NCI-H2107 (cell line): ENCODE measurements at regions not wholly inside any gene's neighbourhood (a gene's known extent, or its start where the extent isn't known, plus 50 kb on each side); places are given as distances from the start of the nearest gene placed in this dataset.
A peak's percentile ranks its signal among the peaks of the same experiment; 100 is the strongest.

Experiments used
- DNase-seq: peaks from one replicate; lab custom pipeline; 2025; lab: John Stamatoyannopoulos, UW

DNA sequence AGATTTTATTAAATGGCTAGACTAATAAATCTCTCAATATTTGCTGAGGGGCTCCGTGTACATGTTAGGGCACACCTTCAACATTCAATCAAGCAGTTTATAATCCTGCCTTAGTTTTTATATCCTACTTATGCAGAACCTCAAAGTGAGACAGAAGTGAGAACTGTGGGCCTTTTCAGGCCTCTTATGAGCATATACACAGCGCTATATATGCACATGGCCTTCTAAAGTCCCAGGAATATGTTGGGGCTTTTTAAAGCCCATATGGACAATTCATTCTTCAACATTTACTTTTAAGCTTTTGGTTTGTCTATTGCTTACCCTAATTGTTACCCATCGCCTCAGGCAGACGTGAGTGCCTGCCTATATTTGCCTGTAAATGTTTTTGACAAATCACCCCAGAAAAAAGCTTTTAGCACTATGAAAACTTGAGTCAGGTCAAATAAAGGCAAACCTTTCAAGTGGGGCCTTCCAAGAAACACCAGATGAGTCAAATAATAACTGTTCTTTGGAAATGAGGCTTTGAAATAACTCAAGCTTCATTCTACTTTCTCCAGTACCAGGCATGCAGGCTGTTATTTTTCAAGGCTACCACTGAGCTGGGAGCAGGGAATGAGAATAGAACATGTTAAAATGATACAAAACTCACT lies 58.2 kb downstream of the ESM1 start:
- DNase-seq: no peak

GRCh38 chr5:54924487-54924886 lies 60.9 kb downstream of the ESM1 start:
- no peak for DNase-seq

DNA sequence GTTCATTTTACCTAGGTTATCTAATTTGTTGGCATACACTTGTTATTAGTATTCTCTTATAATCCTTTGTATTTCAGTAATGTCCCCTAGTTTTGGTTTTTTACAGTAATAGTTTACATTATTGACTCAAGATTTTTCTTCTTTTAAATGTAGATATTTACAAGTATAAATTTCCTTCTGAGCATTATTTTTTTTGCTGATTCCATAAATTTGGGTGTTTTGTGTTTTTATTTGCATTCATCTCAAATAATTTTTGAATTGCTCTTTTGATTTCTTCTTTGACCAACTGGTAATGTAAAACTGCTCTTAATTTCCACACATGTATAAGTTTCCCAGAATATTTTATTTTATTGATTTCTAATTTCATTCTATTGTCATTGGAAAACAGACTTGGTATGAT lies 68.1 kb downstream of the ESM1 start:
- DNase-seq: no peak

DNA sequence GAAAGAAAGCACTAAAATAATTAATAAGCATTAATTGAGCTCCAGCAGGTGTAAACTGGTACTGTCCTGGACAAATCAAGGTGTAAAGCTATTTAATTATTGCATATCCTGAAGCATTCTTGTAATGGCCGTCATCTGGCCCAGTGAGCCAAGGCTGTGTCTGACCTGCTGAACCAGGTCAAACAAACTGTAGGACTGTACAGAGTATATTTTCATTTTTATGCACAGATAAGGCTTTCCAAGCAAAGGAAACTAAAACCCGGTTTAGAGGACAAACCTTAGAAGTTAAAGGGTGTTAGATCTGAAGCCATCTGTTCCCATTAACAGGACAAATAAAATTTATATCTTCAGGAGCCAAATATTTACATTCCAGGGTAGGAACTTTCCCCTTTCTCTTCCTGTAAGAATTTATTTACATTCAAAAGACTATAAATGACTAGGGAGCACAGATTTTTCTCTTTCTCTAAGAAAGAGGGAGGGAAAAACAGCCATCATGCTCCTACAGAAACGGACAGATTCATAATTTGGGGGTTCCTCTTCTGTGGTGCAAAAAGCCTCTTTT lies 69.8 kb downstream of the ESM1 start:
- no peak for DNase-seq

GRCh38 chr5:54912021-54912420 lies 73.4 kb downstream of the ESM1 start:
- no peak for DNase-seq

GRCh38 chr5:54909911-54910870 lies 75.2 kb downstream of the ESM1 start:
- DNase-seq: no peak

DNA sequence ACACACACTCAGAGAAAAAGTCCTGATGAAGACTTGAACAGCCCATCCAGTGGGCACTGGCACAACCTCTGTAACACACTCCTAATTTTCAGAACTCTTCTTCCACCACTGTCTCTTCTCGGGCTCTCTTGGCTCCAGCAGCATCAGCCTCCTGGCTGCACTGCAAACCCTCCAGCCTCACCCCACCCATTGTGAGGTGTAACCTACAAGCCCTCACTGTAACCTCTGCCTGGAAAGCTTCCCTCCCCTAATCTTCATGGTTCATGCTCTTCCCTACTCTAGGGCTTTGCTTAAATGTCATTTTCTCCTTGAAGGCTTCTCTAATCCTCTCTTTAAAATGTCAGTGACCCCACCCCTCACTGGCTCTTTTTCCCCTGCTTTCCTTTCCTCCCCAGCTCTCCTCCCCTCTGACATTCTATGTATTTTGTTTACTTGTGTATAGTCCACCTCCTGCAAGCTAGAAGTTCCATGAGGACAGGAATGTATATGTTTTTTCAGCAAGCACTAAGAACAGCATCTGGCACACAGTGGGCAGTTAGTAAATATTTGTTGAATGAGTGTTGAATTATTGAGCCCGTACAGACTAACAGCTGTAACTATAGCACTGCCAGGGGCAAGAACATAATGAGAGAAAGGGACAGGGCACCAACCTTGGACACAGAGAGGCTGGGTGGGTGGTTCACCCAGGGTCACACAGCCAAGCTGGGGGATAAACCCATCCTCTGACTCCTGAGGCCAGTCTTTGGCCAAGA lies 76.4 kb downstream of the ESM1 start:
- DNase-seq: no peak

DNA sequence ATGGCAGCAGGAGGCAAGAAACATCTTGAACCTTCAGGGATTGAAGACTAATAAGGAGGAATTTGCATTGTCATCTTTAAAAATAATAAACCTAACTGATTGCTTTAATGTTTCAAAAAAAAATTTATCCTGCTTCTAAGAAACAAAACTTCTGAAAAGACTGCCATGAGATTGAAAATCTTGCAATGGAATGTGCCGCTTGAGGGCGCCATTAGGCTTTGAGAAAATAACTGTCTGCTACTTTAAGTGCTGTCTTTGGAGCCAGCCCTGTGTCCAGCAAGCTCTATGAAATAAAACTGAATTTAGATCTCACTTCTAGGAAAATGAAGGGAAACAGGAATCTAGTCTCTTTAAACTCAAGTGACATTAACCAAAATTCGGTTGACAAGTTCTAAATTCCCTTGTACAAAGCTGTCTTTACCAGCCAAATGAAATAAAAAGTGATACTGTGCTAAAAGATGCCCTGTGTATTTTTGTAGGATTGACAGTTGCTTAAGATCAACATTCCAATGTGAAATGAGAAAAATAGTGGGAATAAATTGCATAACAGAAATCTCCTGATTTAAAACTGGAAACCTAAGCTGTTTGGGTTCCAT lies 79.4 kb downstream of the ESM1 start:
- peak; percentile 24 for DNase-seq

- no peak for DNase-seq
Observed at GRCh38 chr5:54905246-54905795, 80.1 kb downstream of the ESM1 start.

GRCh38 chr5:54904425-54904824 lies 81.0 kb downstream of the ESM1 start:
- DNase-seq: no peak

DNA sequence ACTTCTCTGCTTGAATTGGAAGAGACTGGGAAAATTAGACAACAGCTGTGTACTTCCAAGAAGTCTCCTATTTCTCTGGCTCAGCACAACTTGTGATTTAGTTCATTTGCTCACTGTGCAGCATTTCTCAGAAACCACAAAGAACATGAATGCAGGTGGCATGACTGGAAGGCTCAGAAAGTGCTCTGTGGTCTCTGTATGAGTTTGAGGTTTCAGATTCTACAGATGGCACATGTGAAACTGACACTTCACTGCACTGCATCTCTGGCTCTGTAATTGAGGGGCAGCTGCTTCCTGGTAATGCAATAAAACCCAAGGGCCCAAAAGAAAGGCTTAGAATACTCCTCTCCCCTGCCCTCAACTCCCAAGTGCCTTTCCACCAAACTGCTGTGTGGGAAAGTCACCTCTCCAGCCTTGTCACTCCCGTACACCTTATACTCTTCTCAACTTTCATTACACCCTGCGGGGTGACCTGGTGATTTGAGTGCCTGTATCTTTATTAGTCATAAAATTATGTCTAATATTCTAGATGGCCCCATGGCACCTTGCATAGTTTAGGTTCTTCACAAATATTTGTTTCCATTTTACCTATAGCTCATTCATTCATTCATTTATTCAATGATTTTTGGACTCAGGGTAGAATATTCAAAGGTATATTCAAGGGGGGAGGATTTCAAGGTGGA lies 82.5 kb downstream of the ESM1 start:
- DNase-seq: peak; percentile 44

DNA sequence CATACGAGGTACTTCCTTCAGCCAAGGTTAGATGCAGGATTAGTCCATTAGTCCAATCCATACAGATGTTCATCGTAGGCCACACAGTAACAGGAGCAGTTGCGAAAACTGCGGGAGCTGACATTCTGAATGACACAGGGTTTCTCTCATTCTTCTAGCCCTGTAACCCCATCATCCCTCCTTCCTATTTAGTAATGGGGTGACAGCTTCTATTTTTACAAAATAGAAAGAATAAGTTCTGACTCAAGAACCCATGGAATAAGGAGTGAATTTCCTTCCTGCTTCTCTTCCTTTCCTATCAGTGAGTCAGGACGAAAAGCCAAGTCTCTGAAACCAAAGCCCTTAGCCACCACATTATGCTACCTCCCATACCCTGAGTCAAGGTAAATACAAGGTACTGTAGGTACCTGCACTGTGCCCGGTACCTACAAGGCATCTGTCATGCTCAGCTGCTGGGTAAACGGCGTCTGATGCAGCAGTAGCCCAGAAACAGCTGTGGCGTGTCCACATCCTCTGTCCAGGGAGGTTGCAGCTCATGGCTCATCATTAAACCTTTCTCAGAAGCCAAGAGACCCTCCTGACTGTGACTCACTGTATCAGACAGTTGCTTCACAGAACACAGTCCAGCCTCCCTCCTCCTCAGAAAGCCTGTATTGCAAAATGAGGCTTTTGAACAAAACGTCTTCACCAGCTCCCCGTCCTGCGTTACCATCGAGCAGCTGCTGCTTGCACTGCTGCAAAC lies 84.2 kb downstream of the ESM1 start:
- DNase-seq: no peak

GRCh38 chr5:54897001-54897400 lies 88.4 kb downstream of the ESM1 start:
- DNase-seq: no peak

GRCh38 chr5:54895816-54896341 lies 89.5 kb downstream of the ESM1 start:
- DNase-seq: no peak

DNA sequence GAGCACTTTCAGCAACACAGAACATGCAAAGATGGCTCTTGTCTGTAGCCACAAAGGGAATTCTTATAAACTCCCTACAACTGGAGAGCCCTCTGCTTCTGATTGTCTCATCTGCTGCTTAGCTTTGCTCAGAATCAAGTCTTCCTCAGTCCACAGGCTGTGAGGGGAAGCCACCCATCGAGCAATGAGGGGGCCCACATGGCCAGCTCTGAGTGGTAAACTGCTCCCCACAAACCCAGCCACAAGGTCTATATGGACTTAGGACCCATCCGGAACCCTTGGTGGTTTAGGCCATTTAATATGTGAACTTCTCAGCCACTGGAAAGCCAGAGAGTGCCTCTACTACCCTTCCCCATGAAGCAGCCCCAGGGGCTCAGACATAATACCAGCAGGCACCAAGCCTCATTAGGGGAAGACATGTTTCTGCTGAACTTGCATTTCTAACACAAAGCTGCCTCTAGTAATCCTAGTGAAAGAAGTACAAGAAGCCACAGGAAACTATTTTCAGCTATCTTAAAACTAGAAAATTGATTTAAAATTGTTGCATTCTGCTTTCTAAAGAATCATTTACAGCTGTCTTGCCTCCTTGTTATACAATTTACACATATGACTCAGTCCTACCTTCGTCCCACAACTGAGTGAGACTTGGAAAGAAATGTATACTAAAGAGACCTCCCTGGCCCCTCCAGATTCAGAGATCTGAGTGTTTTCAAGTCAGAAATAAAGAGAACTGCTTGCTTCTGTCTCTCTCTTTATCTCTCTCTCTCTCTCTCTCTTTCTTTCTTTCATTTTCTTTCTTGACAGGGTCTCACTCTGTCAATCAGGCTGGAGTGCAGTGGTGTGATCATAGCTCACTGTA lies 90.2 kb downstream of the ESM1 start:
- DNase-seq: no peak

GRCh38 chr5:54889826-54890225 lies 95.6 kb downstream of the ESM1 start:
- no peak for DNase-seq

DNA sequence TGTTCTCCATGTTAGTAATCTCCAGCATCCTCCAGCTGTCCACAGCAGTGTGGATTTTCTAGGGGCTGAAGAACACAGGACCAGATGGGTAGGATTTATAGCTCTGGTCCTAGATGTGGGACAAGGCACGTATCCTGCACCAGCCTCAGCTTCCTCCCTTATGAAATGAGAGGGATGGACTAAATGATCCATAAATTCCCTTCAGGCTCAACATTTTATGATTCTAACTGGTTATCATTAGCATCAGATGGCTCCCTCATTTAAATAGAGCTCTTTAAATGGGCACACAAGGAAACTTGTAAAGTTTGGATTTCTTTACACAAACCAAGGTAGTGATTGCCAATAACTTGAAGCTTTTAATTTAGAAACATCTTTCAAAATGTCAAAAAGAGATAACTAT lies 97.7 kb downstream of the ESM1 start:
- DNase-seq: no peak

GRCh38 chr5:54886866-54887265 lies 98.5 kb downstream of the ESM1 start:
- DNase-seq: no peak

GRCh38 chr5:54885636-54886035 lies 99.8 kb downstream of the ESM1 start:
- DNase-seq: no peak
